Fibroblast of the aortic adventitia (primary cell): ENCODE measurements at regions not wholly inside any gene's neighbourhood (a gene's known extent, or its start where the extent isn't known, plus 50 kb on each side); places are given as distances from the start of the nearest gene placed in this dataset.
A peak's percentile ranks its signal among the peaks of the same experiment; 100 is the strongest.

Source experiments
- DNase-seq: peaks from one replicate; pipeline ENCODE4 v3.0.0-alpha.2; 2010; ENCODE audit warnings: low read depth
- H3K4me3 ChIP-seq: 2 replicates; pipeline ENCODE4 v1.5.1; 2011; ENCODE audit warnings: low read depth, mild to moderate bottlenecking, control low read depth, low read length, moderate library complexity
- CTCF ChIP-seq: IDR thresholded peaks from 2 replicates; pipeline ENCODE4 v1.5.1; 2011; ENCODE audit warnings: mild to moderate bottlenecking, low read length, control low read depth, inconsistent platforms; ENCODE audit not compliant: insufficient read depth

GRCh38 chr20:19909725-19910124 lies 107.4 kb upstream of the NAA20 start:
- TF ChIP-seq CTCF, result no peak
- DNase-seq, result peak; percentile 30
- no peak overlapping the region for H3K4me3 ChIP-seq

- H3K4me3 ChIP-seq, result no peak overlapping the region
- DNase-seq, result no peak
- no peak for TF ChIP-seq CTCF
Measured at GRCh38 chr20:19911810-19912382, 105.3 kb upstream of the NAA20 start.

DNA sequence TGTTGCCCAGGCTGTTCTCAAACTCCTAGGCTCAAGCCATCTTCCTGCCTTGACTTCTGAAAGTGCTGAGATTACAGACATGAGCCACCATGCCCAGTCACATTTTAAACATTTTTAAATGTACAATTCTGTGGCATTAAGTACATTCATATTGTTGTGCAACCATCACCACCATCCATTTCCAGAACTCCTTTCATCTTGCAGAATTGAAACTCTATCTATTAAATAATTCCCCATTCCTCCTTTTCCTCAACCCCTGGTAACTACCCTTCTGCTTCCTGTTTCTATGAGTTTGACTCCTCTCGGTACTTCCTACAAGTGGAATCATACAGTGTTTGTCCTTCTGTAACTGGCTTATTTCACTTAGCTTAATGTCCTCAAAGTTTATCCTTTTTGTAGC lies 103.8 kb upstream of the NAA20 start:
- TF ChIP-seq CTCF, result no peak
- no peak for DNase-seq
- H3K4me3 ChIP-seq, result no peak overlapping the region

DNA sequence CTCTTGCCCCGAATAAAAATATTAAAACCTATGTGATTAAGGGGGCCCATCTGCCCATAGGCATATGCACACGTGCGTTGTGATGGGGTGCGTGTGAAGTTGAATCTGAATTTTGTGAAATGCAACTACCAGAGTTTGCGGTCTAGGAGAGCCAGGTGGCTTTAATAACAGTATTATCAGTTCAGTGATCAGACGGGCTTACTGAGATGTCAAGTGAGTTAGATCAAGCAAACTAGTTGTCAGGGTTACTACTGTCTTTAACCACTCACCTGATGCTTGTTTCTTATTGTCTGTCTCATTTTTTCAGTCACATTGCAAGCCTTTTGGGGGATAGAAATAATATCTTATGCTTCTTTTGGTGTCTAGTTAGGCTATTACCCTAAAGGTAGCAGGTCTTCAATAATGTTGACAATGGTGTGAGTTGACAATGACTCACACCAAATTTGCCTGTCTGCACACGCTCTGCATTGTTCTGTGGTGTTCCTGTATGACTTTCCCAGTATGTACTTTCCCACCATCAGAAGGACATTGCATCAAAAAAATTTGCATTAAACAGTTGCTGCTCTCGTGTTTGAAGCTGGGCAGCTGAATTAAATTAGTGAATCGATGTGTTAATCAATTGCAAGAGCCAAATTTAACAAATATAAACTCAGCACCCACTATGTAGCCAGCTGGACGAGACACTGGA lies 103.1 kb upstream of the NAA20 start:
- peak; percentile 26 for DNase-seq
- no peak for TF ChIP-seq CTCF
- H3K4me3 ChIP-seq, result no peak overlapping the region

DNA sequence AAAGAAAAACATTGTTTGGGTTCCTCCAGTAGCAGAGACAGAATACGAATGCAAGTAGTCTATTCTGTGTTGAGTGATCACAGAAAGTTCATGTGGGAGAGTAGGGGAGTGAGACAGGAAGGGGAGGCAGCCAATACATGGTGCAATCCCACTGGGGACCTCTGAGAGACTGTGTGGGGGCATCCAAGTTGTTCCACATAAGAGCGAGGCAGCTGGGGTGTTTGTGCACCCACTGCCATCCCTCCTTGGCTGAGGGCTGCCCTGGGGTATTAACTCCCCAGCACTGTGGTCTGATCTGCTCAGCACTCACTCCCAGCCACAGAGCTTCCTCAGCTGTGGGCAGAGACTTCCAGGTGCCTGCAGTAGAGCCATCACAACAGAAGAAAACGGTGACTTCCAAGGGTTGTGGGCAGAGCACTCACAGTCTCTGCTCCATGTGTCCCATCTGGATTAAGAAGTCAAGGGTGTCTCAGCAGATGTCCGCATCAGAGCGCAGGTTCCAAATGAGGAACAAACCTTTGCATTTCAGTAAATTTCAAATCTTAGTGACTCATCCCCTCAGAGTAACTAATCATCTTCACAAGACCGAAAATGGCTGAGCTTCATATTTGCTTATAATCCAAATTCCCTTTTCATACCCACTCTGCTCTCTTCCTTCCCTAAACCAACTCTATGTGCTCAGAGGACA lies 101.9 kb upstream of the NAA20 start:
- no peak for TF ChIP-seq CTCF
- no peak overlapping the region for H3K4me3 ChIP-seq
- DNase-seq, result no peak

DNA sequence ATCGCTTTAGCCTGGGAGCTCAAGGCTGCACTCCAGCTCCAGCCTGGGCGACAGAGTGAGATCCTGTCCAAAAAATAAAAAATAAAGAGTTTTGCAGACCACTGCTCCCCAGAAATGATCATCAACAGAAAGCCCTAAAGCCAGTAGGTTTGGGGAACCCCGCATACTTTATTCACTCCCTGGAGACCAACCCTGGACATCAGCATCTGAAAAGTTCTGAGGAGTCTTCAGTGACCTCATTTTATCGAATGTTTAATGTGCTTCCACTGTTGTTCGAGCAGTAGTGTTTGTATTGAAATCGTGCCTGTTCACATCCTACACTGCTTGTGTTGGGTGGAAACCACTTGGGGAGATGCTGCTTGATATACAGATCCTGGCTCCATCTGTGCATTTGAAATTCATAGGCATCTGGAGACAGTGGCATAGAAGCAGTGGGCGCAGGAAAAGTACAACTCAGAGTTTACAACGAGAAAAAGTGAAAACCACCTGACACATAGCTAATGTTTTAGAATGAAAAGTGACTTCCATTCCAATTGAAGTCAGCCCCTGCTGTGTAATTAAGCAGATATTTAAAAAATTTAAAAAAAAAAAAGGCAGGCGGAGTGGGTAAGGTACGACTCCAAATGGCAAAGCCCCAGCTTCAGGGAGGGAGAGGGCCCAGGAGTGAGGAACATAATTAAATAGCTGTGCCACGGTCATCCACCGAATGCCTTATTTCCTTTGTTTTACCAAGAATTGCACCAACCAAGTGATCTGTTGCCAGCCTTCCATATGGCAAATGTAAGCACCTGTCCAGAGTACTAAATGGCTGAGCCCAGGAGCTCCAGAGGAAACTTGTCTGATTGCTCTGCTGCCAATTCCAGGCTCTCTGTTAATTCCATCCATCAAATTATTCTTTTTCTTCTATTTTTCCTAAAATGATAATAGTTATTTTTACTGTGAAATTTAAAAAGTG lies 100.4 kb upstream of the NAA20 start:
- no peak for TF ChIP-seq CTCF

More for the DNA sequence above, 100.4 kb upstream of the NAA20 start:
- H3K4me3 ChIP-seq, result no peak overlapping the region
- no peak for DNase-seq
